Nephron progenitor cell (in vitro differentiated cells): ENCODE measurements at regions not wholly inside any gene's neighbourhood (a gene's known extent, or its start where the extent isn't known, plus 50 kb on each side); places are given as distances from the start of the nearest gene placed in this dataset.
"Not testable (repeated sequence)": the region's sequence is repeated elsewhere in the genome, so short reads cannot be mapped to it uniquely, and the experiment has no call there.

Experiments
- DNase-seq: peaks from one replicate; pipeline ENCODE4 v3.0.0; 2021
- H3K27ac Mint-ChIP-seq: 2 replicates; pipeline ENCODE4 v1.8.0; 2021; ENCODE audit warnings: mild to moderate bottlenecking, moderate library complexity, mixed read lengths
- H3K27me3 Mint-ChIP-seq: 2 replicates; pipeline ENCODE4 v1.8.0; 2021; ENCODE audit warnings: mild to moderate bottlenecking, low read depth, mixed read lengths; ENCODE audit not compliant: poor library complexity
- H3K36me3 Mint-ChIP-seq: 2 replicates; pipeline ENCODE4 v1.8.0; 2021; ENCODE audit warnings: low read depth, mixed read lengths
- H3K4me1 Mint-ChIP-seq: 2 replicates; pipeline ENCODE4 v1.8.0; 2021; ENCODE audit warnings: mixed read lengths
- H3K4me3 Mint-ChIP-seq: 2 replicates; pipeline ENCODE4 v1.8.0; 2021; ENCODE audit warnings: mild to moderate bottlenecking, moderate library complexity, mixed read lengths
- H3K9me3 Mint-ChIP-seq: 2 replicates; pipeline ENCODE4 v1.8.0; 2021; ENCODE audit warnings: mild to moderate bottlenecking, moderate library complexity, mixed read lengths
- CTCF ChIP-seq: fragments of 200-600 bp; sonication (generic); IDR thresholded peaks from 2 replicates; pipeline ENCODE4 v1.5.0; 2021; ENCODE audit warnings: antibody characterized with exemption

GRCh38 chr7:68722044-68722443 lies 876.2 kb upstream of the AUTS2 start:
- DNase-seq = no peak
- Mint-ChIP-seq H3K27me3 (peaks cover 4% of the 10 kb centered on the region), H3K36me3 (peaks cover 8% of the 10 kb centered on the region), H3K9me3 (peaks cover 16% of the 10 kb centered on the region), H3K27ac (no peak overlapping the region), H3K4me1 (peaks cover 8% of the 10 kb centered on the region), H3K4me3 (no peak overlapping the region)
- TF ChIP-seq CTCF = no peak

- H3K27me3 Mint-ChIP-seq = peaks cover 9% of the 10 kb centered on the region
- H3K36me3 Mint-ChIP-seq = no peaks in the 10 kb centered on the region
- no peak for DNase-seq
- H3K27ac Mint-ChIP-seq = no peak overlapping the region
- H3K9me3 Mint-ChIP-seq = peaks cover 7% of the 10 kb centered on the region
- peaks cover 8% of the 10 kb centered on the region for H3K4me1 Mint-ChIP-seq
- TF ChIP-seq CTCF = no peak
- H3K4me3 Mint-ChIP-seq = no peak overlapping the region
Observed at GRCh38 chr7:68724965-68725364, 873.3 kb upstream of the AUTS2 start.

- H3K27ac Mint-ChIP-seq = no peak overlapping the region
- H3K36me3 Mint-ChIP-seq = no peaks in the 10 kb centered on the region
- no peak for TF ChIP-seq CTCF
- peaks cover 8% of the 10 kb centered on the region for H3K4me1 Mint-ChIP-seq
- H3K27me3 Mint-ChIP-seq = peaks cover 16% of the 10 kb centered on the region
- H3K4me3 Mint-ChIP-seq = no peak overlapping the region
- no peak for DNase-seq
- peaks cover 7% of the 10 kb centered on the region for H3K9me3 Mint-ChIP-seq
Observed at GRCh38 chr7:68725843-68726785, 872.2 kb upstream of the AUTS2 start.

GRCh38 chr7:68728720-68729119 lies 869.6 kb upstream of the AUTS2 start:
- H3K4me3 Mint-ChIP-seq, H3K9me3 Mint-ChIP-seq, H3K27ac Mint-ChIP-seq, H3K36me3 Mint-ChIP-seq, DNase-seq: not testable (repeated sequence)
- Mint-ChIP-seq H3K27me3 (peaks cover 13% of the 10 kb centered on the region), H3K4me1 (peaks cover 13% of the 10 kb centered on the region)

GRCh38 chr7:68729371-68729770 lies 868.9 kb upstream of the AUTS2 start:
- Mint-ChIP-seq H3K27ac (no peak overlapping the region), H3K4me1 (peaks cover 13% of the 10 kb centered on the region), H3K9me3 (peaks cover 7% of the 10 kb centered on the region), H3K4me3 (no peak overlapping the region), H3K36me3 (no peaks in the 10 kb centered on the region), H3K27me3 (peaks cover 13% of the 10 kb centered on the region)
- no peak for DNase-seq
- no peak for TF ChIP-seq CTCF

GRCh38 chr7:68730194-68730593 lies 868.1 kb upstream of the AUTS2 start:
- Mint-ChIP-seq H3K4me1 (peaks cover 13% of the 10 kb centered on the region), H3K27me3 (peaks cover 15% of the 10 kb centered on the region), H3K9me3 (peaks cover 7% of the 10 kb centered on the region), H3K4me3 (no peak overlapping the region), H3K36me3 (no peaks in the 10 kb centered on the region), H3K27ac (no peak overlapping the region)
- no peak for DNase-seq
- no peak for TF ChIP-seq CTCF
